Peyer's patch (tissue), 4 donors: ENCODE measurements at regions not wholly inside any gene's neighbourhood (a gene's known extent, or its start where the extent isn't known, plus 50 kb on each side); places are given as distances from the start of the nearest gene placed in this dataset.

ENCODE experiments used
- DNase-seq, 3 donors: peaks; one replicate each; pipeline ENCODE4 v3.0.0-alpha.2; 2017 to 2019
- H3K27ac ChIP-seq, 4 donors: fragments of 200-600 bp; sonication (generic); one replicate each; pipeline ENCODE4 v1.5.1; 2016 to 2019
- H3K27me3 ChIP-seq, 2 donors: fragments of 200-600 bp; sonication (generic); one replicate each; pipeline ENCODE4 v1.5.1; 2019
- H3K36me3 ChIP-seq, 3 donors: fragments of 200-600 bp; sonication (generic); one replicate each; pipeline ENCODE4 v1.5.1; 2016 to 2019
- H3K4me1 ChIP-seq, 4 donors: fragments of 200-600 bp; sonication (generic); one replicate each; pipeline ENCODE4 v1.5.1; 2016 to 2019
- H3K4me3 ChIP-seq, 4 donors: fragments of 200-600 bp; sonication (generic); 1 replicate in 3 of 4; 2 replicates in 1 of 4; pipeline ENCODE4 v1.5.1; 2016 to 2019; ENCODE audit warnings: mild to moderate bottlenecking in 1 of 4
- H3K9me3 ChIP-seq, 4 donors: fragments of 200-600 bp; sonication (generic); one replicate each; pipeline ENCODE4 v1.5.1; 2016 to 2019; ENCODE audit warnings: mild to moderate bottlenecking in 1 of 4
- POLR2A ChIP-seq, 2 donors: fragments of 450-650 bp; IDR thresholded peaks; one replicate each; pipeline ENCODE4 v1.5.1; 2017; ENCODE audit warnings: antibody characterized with exemption in 2 of 2, mild to moderate bottlenecking in 2 of 2, moderate library complexity in 2 of 2
- TF ChIP-seq, protein P1 (sequence below), 6 experiments: fragments of 450-650 bp in 4 of 6; fragments of 200-600 bp in 2 of 6; sonication (generic) in 1 of 6; IDR thresholded peaks; one replicate each; pipeline ENCODE4 v1.5.1; 2017 to 2019; ENCODE audit warnings: antibody characterized with exemption in 6 of 6, mild to moderate bottlenecking in 3 of 6, moderate library complexity in 1 of 6

GRCh38 chr4:162938738-162939485, 227.8 kb downstream of the NAF1 start:
- no peaks in the 10 kb centered on the region for H3K36me3 ChIP-seq
- H3K9me3 ChIP-seq = no peaks in the 10 kb centered on the region
- H3K27ac ChIP-seq = no peak overlapping the region
- DNase-seq = no peak
- no peaks in the 10 kb centered on the region for H3K27me3 ChIP-seq
- TF ChIP-seq POLR2A (IDR thresholded peaks at IDR 0.05) = no peak
- TF ChIP-seq, protein P1, sequence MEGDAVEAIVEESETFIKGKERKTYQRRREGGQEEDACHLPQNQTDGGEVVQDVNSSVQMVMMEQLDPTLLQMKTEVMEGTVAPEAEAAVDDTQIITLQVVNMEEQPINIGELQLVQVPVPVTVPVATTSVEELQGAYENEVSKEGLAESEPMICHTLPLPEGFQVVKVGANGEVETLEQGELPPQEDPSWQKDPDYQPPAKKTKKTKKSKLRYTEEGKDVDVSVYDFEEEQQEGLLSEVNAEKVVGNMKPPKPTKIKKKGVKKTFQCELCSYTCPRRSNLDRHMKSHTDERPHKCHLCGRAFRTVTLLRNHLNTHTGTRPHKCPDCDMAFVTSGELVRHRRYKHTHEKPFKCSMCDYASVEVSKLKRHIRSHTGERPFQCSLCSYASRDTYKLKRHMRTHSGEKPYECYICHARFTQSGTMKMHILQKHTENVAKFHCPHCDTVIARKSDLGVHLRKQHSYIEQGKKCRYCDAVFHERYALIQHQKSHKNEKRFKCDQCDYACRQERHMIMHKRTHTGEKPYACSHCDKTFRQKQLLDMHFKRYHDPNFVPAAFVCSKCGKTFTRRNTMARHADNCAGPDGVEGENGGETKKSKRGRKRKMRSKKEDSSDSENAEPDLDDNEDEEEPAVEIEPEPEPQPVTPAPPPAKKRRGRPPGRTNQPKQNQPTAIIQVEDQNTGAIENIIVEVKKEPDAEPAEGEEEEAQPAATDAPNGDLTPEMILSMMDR (IDR thresholded peaks at IDR 0.05) = no peak
- H3K4me3 ChIP-seq = no peak overlapping the region
- H3K4me1 ChIP-seq = no peaks in the 10 kb centered on the region

- no peaks in the 10 kb centered on the region for H3K9me3 ChIP-seq
Measured at GRCh38 chr4:162935214-162935613, 231.5 kb downstream of the NAF1 start.

DNA sequence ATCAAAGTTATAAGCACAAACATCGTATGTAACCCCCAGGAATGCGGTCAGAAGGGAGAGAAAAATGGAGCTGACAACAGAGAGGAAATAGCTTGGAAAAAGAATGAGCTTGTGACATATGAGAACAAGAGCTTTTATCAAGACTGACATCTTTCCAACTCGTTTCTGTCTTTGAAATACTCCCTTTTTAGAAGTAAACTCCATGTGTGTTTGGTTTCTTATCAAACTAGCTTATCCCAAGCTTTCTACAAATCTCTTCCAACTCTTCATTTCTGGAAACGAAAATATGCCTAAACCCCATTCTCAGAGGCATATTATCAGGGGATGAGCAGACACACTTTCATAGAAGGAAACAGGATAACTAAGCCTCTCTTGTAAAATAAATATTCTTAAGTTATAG, 235.4 kb downstream of the NAF1 start:
- Histone ChIP-seq H3K27ac (no peak overlapping the region), H3K4me1 (no peaks in the 10 kb centered on the region), H3K36me3 (no peaks in the 10 kb centered on the region), H3K4me3 (no peak overlapping the region), H3K9me3 (no peaks in the 10 kb centered on the region), H3K27me3 (no peaks in the 10 kb centered on the region)
- TF ChIP-seq POLR2A (IDR thresholded peaks at IDR 0.05) = no peak
- TF ChIP-seq, protein P1 (IDR thresholded peaks at IDR 0.05) = no peak
- no peak for DNase-seq

More at GRCh38 chr4:162935214-162935613, 231.5 kb downstream of the NAF1 start:
- TF ChIP-seq, protein P1 (IDR thresholded peaks at IDR 0.05) = no peak
- no peak for TF ChIP-seq POLR2A (IDR thresholded peaks at IDR 0.05)
- no peaks in the 10 kb centered on the region for H3K4me1 ChIP-seq
- H3K4me3 ChIP-seq = no peak overlapping the region
- H3K27ac ChIP-seq = no peak overlapping the region
- no peaks in the 10 kb centered on the region for H3K36me3 ChIP-seq
- no peak for DNase-seq
- H3K27me3 ChIP-seq = no peaks in the 10 kb centered on the region

DNA sequence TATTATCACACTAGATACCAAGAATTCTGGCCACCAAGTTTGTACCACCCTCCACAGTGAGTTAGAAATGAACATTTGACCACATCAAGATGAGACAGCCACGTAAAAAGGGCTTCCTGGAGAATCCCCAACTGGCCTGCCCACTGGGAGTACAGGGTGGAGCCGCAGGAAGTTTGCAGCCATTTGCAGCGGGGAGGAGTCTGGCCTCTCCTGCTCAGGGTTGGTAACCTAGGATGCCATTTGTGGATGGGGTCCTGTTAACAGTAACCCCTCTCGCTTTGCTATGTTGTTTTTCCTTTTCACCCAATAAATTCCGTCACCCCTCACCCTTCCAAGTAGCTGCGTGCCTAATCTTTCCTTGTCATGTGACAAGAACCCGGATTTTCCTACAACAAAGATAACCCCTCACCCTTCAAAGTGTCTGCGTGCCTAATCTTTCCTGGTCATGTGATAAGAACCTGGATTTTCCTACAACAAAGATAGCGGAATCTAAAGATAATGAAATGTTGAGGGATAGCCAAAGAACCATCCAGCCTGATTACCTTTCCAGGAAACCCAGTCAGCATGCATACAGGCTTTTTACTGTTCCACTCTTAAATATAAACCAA, 245.4 kb downstream of the NAF1 start:
- no peak for TF ChIP-seq POLR2A (IDR thresholded peaks at IDR 0.05)
- TF ChIP-seq, protein P1 (IDR thresholded peaks at IDR 0.05) = no peak

GRCh38 chr4:162920649-162921048, 246.0 kb downstream of the NAF1 start:
- no peak for DNase-seq
- TF ChIP-seq, protein P1 (IDR thresholded peaks at IDR 0.05) = no peak
- TF ChIP-seq POLR2A (IDR thresholded peaks at IDR 0.05) = no peak
- H3K4me1 ChIP-seq = no peaks in the 10 kb centered on the region
- H3K36me3 ChIP-seq = no peaks in the 10 kb centered on the region
- H3K9me3 ChIP-seq = no peaks in the 10 kb centered on the region
- H3K27me3 ChIP-seq = no peaks in the 10 kb centered on the region
- no peak overlapping the region for H3K4me3 ChIP-seq
- H3K27ac ChIP-seq = no peak overlapping the region

More for the DNA sequence above, 245.4 kb downstream of the NAF1 start:
- H3K27me3 ChIP-seq = no peaks in the 10 kb centered on the region
- no peaks in the 10 kb centered on the region for H3K4me1 ChIP-seq
- no peak overlapping the region for H3K4me3 ChIP-seq
- H3K27ac ChIP-seq = no peak overlapping the region
- no peaks in the 10 kb centered on the region for H3K9me3 ChIP-seq
- no peaks in the 10 kb centered on the region for H3K36me3 ChIP-seq
- DNase-seq = no peak
